ENCODE measurements at regions not wholly inside any gene's neighbourhood (a gene's known extent, or its start where the extent isn't known, plus 50 kb on each side); places are given as distances from the start of the nearest gene placed in this dataset.

DNA sequence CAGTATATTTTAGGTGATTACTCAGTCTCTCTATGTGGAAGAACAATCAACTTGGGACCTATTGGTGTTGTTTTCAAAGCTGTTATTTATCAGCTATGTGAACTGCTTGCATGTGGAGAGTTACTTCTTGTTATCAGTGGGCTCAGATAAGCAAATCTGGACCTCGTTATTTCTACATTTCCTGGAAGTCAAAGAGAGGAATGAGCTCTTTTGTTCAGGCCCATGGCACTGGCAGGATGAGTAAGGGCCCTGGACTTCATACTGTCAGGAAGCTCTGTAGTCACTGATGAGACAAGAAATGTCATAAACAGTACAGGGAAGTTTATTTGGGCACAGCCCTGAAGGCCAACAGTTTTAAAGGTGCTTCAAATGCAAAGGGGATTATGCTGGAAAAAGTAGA lies 760.6 kb upstream of the EPHA5 start:
- no peak overlapping the region for H3K4me3 ChIP-seq (ENCODE audit: low read depth, low read length, poor library complexity, severe bottlenecking)
- CTCF ChIA-PET, result no interaction called here
- POLR2A ChIA-PET (ENCODE audit: low non-redundant PET), result no interaction called here
- H3K4me1 ChIP-seq (ENCODE audit: insufficient read depth, low read length, poor library complexity, severe bottlenecking), result no peaks in the 10 kb centered on the region
- H3K36me3 ChIP-seq (ENCODE audit: insufficient read depth, low read length, poor library complexity, severe bottlenecking), result no peaks in the 10 kb centered on the region
- DNase-seq (ENCODE audit: low spot score), result peak; percentile 2
- no peaks in the 10 kb centered on the region for H3K27me3 ChIP-seq (replicated peaks; ENCODE audit: insufficient read depth, low read depth, low read length, poor library complexity)
- intact Hi-C loops (cut with micrococcal nuclease; ENCODE audit: unreplicated experiment), result no loop called here
- BruUV-seq (replicated peaks), result no TSS peak
- TF ChIP-seq, protein P1, sequence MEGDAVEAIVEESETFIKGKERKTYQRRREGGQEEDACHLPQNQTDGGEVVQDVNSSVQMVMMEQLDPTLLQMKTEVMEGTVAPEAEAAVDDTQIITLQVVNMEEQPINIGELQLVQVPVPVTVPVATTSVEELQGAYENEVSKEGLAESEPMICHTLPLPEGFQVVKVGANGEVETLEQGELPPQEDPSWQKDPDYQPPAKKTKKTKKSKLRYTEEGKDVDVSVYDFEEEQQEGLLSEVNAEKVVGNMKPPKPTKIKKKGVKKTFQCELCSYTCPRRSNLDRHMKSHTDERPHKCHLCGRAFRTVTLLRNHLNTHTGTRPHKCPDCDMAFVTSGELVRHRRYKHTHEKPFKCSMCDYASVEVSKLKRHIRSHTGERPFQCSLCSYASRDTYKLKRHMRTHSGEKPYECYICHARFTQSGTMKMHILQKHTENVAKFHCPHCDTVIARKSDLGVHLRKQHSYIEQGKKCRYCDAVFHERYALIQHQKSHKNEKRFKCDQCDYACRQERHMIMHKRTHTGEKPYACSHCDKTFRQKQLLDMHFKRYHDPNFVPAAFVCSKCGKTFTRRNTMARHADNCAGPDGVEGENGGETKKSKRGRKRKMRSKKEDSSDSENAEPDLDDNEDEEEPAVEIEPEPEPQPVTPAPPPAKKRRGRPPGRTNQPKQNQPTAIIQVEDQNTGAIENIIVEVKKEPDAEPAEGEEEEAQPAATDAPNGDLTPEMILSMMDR (conservative IDR thresholded peaks at IDR 0.05; ENCODE audit: low read depth, low read length), result no peak
- no peak for TF ChIP-seq EZH2 (IDR thresholded peaks at IDR 0.05; ENCODE audit: borderline replicate concordance, low read depth, low read length, poor library complexity, severe bottlenecking)
- no peak overlapping the region for H3K27ac ChIP-seq (ENCODE audit: low read depth, low read length, poor library complexity, severe bottlenecking)
- no peaks in the 10 kb centered on the region for H3K9me3 ChIP-seq (ENCODE audit: low read depth, low read length, poor library complexity, severe bottlenecking)

DNA sequence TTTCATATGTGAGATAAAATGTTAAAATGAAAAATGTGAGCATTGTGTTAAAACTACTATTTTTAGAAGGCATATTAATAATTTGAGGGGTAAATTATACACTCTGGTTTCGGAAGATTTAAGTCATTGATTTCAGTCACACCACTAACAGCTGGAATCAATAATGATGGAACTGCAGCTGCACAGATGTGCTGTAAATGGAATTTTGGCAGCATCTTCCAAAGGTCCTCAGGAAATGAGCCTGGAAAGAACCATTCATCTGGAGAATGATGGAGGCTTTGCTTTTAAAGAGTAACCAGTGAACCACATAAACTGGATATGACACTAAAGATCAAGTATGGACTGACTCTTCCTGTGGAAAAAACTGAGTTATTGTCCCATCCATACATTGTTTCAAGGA lies 759.0 kb upstream of the EPHA5 start:
- no peak for TF ChIP-seq EZH2 (IDR thresholded peaks at IDR 0.05; ENCODE audit: borderline replicate concordance, low read depth, low read length, poor library complexity, severe bottlenecking)
- TF ChIP-seq, protein P1 (conservative IDR thresholded peaks at IDR 0.05; ENCODE audit: low read depth, low read length), result no peak
- POLR2A ChIA-PET (ENCODE audit: low non-redundant PET), result no interaction called here
- BruUV-seq (replicated peaks), result no TSS peak

DNA sequence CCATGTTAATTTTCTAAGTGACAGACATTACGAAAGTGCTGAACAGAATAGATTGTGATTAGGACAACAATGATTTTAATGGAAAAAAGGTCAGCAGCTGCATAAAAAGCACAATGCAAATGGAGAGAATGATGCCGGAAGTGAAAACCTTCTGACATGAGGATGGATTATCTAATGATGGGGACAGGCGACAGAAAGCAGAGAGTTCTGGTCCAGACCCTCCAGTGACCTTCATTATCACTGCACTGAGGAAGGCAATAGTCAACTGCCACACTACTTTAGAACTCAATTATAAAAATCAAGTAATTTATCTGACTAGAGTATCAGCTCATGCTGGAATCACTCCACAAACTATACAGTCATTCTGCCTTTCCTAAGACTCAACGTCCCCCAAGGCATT lies 746.1 kb upstream of the EPHA5 start:
- no peak for DNase-seq (ENCODE audit: low spot score)
- Histone ChIP-seq H3K27ac (ENCODE audit: low read depth, low read length, poor library complexity, severe bottlenecking) (no peak overlapping the region), H3K4me1 (ENCODE audit: insufficient read depth, low read length, poor library complexity, severe bottlenecking) (no peaks in the 10 kb centered on the region), H3K36me3 (ENCODE audit: insufficient read depth, low read length, poor library complexity, severe bottlenecking) (no peaks in the 10 kb centered on the region), H3K27me3 (replicated peaks; ENCODE audit: insufficient read depth, low read depth, low read length, poor library complexity) (no peaks in the 10 kb centered on the region), H3K4me3 (ENCODE audit: low read depth, low read length, poor library complexity, severe bottlenecking) (no peak overlapping the region), H3K9me3 (ENCODE audit: low read depth, low read length, poor library complexity, severe bottlenecking) (no peaks in the 10 kb centered on the region)
- ChIA-PET POLR2A (ENCODE audit: low non-redundant PET) (no interaction called here), CTCF (no interaction called here)
- intact Hi-C loops (cut with micrococcal nuclease; ENCODE audit: unreplicated experiment), result no loop called here
- no peak for TF ChIP-seq EZH2 (IDR thresholded peaks at IDR 0.05; ENCODE audit: borderline replicate concordance, low read depth, low read length, poor library complexity, severe bottlenecking)
- TF ChIP-seq, protein P1 (conservative IDR thresholded peaks at IDR 0.05; ENCODE audit: low read depth, low read length), result no peak
- no TSS peak for BruUV-seq (replicated peaks)

More for the DNA sequence above, 759.0 kb upstream of the EPHA5 start:
- H3K9me3 ChIP-seq (ENCODE audit: low read depth, low read length, poor library complexity, severe bottlenecking), result no peaks in the 10 kb centered on the region
- H3K4me1 ChIP-seq (ENCODE audit: insufficient read depth, low read length, poor library complexity, severe bottlenecking), result no peaks in the 10 kb centered on the region
- no peaks in the 10 kb centered on the region for H3K36me3 ChIP-seq (ENCODE audit: insufficient read depth, low read length, poor library complexity, severe bottlenecking)
- no peak overlapping the region for H3K4me3 ChIP-seq (ENCODE audit: low read depth, low read length, poor library complexity, severe bottlenecking)
- intact Hi-C loops (cut with micrococcal nuclease; ENCODE audit: unreplicated experiment), result no loop called here
- no peaks in the 10 kb centered on the region for H3K27me3 ChIP-seq (replicated peaks; ENCODE audit: insufficient read depth, low read depth, low read length, poor library complexity)
- CTCF ChIA-PET, result no interaction called here
- H3K27ac ChIP-seq (ENCODE audit: low read depth, low read length, poor library complexity, severe bottlenecking), result no peak overlapping the region
- DNase-seq (ENCODE audit: low spot score), result no peak
